Osteocyte (in vitro differentiated cells): ENCODE measurements at regions not wholly inside any gene's neighbourhood (a gene's known extent, or its start where the extent isn't known, plus 50 kb on each side); places are given as distances from the start of the nearest gene placed in this dataset.

Source experiments
- DNase-seq: peaks from one replicate; pipeline ENCODE4 v3.0.0; 2021; ENCODE audit warnings: mixed read lengths; ENCODE audit not compliant: unreplicated experiment; ENCODE audit errors: extremely low spot score
- H3K27ac Mint-ChIP-seq: one replicate; pipeline ENCODE4 v1.8.0; 2021; ENCODE audit warnings: mild to moderate bottlenecking, mixed read lengths; ENCODE audit not compliant: unreplicated experiment
- H3K27me3 Mint-ChIP-seq: one replicate; pipeline ENCODE4 v1.8.0; 2021; ENCODE audit warnings: mixed read lengths; ENCODE audit not compliant: unreplicated experiment
- H3K36me3 Mint-ChIP-seq: one replicate; pipeline ENCODE4 v1.8.0; 2021; ENCODE audit warnings: mixed read lengths; ENCODE audit not compliant: unreplicated experiment
- H3K4me1 Mint-ChIP-seq: one replicate; pipeline ENCODE4 v1.8.0; 2021; ENCODE audit warnings: mixed read lengths; ENCODE audit not compliant: unreplicated experiment
- H3K4me3 Mint-ChIP-seq: one replicate; pipeline ENCODE4 v1.8.0; 2021; ENCODE audit warnings: mild to moderate bottlenecking, moderate library complexity, mixed read lengths; ENCODE audit not compliant: unreplicated experiment
- H3K9me3 Mint-ChIP-seq: one replicate; pipeline ENCODE4 v1.8.0; 2021; ENCODE audit warnings: mixed read lengths; ENCODE audit not compliant: unreplicated experiment
- CTCF ChIP-seq: fragments of 200-600 bp; sonication (generic); IDR thresholded peaks from 2 replicates; pipeline ENCODE4 v1.5.0; 2021; ENCODE audit warnings: antibody characterized with exemption, mild to moderate bottlenecking, moderate library complexity

- Mint-ChIP-seq H3K36me3 (no peaks in the 10 kb centered on the region), H3K4me1 (peaks cover 7% of the 10 kb centered on the region), H3K4me3 (no peak overlapping the region), H3K27me3 (no peaks in the 10 kb centered on the region), H3K9me3 (no peaks in the 10 kb centered on the region), H3K27ac (no peak overlapping the region)
- no peak for TF ChIP-seq CTCF
- no peak for DNase-seq
These were observed 119.7 kb upstream of the PCDH7 start for GRCh38 chr4:30600246-30601017.

GRCh38 chr4:30601070-30601865, 118.9 kb upstream of the PCDH7 start:
- no peak for TF ChIP-seq CTCF
- H3K27me3 Mint-ChIP-seq, result no peaks in the 10 kb centered on the region
- no peaks in the 10 kb centered on the region for H3K9me3 Mint-ChIP-seq
- H3K27ac Mint-ChIP-seq, result no peak overlapping the region
- H3K36me3 Mint-ChIP-seq, result no peaks in the 10 kb centered on the region
- DNase-seq, result no peak
- no peak overlapping the region for H3K4me3 Mint-ChIP-seq
- peaks cover 9% of the 10 kb centered on the region for H3K4me1 Mint-ChIP-seq

GRCh38 chr4:30605616-30606190, 114.5 kb upstream of the PCDH7 start:
- H3K4me3 Mint-ChIP-seq, result no peak overlapping the region
- H3K9me3 Mint-ChIP-seq, result peaks cover 6% of the 10 kb centered on the region
- no peak overlapping the region for H3K27ac Mint-ChIP-seq
- TF ChIP-seq CTCF, result no peak
- no peaks in the 10 kb centered on the region for H3K27me3 Mint-ChIP-seq
- DNase-seq, result no peak
- H3K4me1 Mint-ChIP-seq, result peaks cover 4% of the 10 kb centered on the region
- no peaks in the 10 kb centered on the region for H3K36me3 Mint-ChIP-seq

- Mint-ChIP-seq H3K4me3 (no peak overlapping the region), H3K4me1 (peaks cover 3% of the 10 kb centered on the region), H3K36me3 (no peaks in the 10 kb centered on the region), H3K27ac (no peak overlapping the region), H3K27me3 (no peaks in the 10 kb centered on the region), H3K9me3 (peaks cover 6% of the 10 kb centered on the region)
- no peak for DNase-seq
- TF ChIP-seq CTCF, result no peak
These were observed 109.8 kb upstream of the PCDH7 start for GRCh38 chr4:30610361-30610760.

- H3K9me3 Mint-ChIP-seq, result no peaks in the 10 kb centered on the region
- H3K4me3 Mint-ChIP-seq, result no peak overlapping the region
- DNase-seq, result no peak
These were observed 105.4 kb upstream of the PCDH7 start for GRCh38 chr4:30614771-30615170.

More at GRCh38 chr4:30614771-30615170, 105.4 kb upstream of the PCDH7 start:
- no peaks in the 10 kb centered on the region for H3K27me3 Mint-ChIP-seq
- H3K27ac Mint-ChIP-seq, result no peak overlapping the region
- no peaks in the 10 kb centered on the region for H3K4me1 Mint-ChIP-seq
- TF ChIP-seq CTCF, result no peak
- no peaks in the 10 kb centered on the region for H3K36me3 Mint-ChIP-seq
